Uterus (tissue), 3 donors: ENCODE measurements at regions not wholly inside any gene's neighbourhood (a gene's known extent, or its start where the extent isn't known, plus 50 kb on each side); places are given as distances from the start of the nearest gene placed in this dataset.

Experiments
- DNase-seq, 2 donors: peaks; one replicate each; pipeline ENCODE4 v3.0.0-alpha.2; 2019 to 2020
- H3K27ac ChIP-seq, 2 donors: fragments of 200-600 bp; sonication (generic); 1 replicate in 1 of 2; 2 replicates in 1 of 2; pipeline ENCODE4 v1.5.1; 2016 to 2018
- H3K27me3 ChIP-seq, 2 donors: fragments of 200-600 bp; sonication (generic); one replicate each; pipeline ENCODE4 v1.5.1; 2018 to 2019; ENCODE audit warnings: control low read depth in 1 of 2
- H3K36me3 ChIP-seq, 2 donors: fragments of 200-600 bp; sonication (generic); one replicate each; pipeline ENCODE4 v1.5.1; 2019; ENCODE audit warnings: control low read depth in 1 of 2
- H3K4me1 ChIP-seq, 2 donors: fragments of 200-600 bp; sonication (generic); one replicate each; pipeline ENCODE4 v1.5.1; 2018 to 2019; ENCODE audit warnings: control low read depth in 1 of 2
- H3K4me3 ChIP-seq, 2 donors: fragments of 200-600 bp; sonication (generic); 1 replicate in 1 of 2; 2 replicates in 1 of 2; pipeline ENCODE4 v1.5.1; 2018 to 2019; ENCODE audit warnings: mild to moderate bottlenecking in 1 of 2
- H3K9me3 ChIP-seq, 2 donors: fragments of 200-600 bp; sonication (generic); one replicate each; pipeline ENCODE4 v1.5.1; 2019; ENCODE audit warnings: control low read depth in 1 of 2
- POLR2A ChIP-seq, 2 donors: fragments of 450-650 bp; IDR thresholded peaks; one replicate each; pipeline ENCODE4 v1.6.1; 2016; ENCODE audit warnings: antibody characterized with exemption in 2 of 2, mild to moderate bottlenecking in 1 of 2, moderate library complexity in 1 of 2
- intact Hi-C: fragments of 100-400 bp; cut with DNase I; formaldehyde crosslinking; loops from one replicate; pipeline ENCODE4 v1.15.1; 2023; ENCODE audit warnings: low total_unique reads
- TF ChIP-seq, protein P1 (sequence below), 4 experiments: fragments of 200-600 bp in 2 of 4; fragments of 450-650 bp in 2 of 4; sonication (generic) in 2 of 4; IDR thresholded peaks; one replicate each; pipeline ENCODE4 v1.5.1; 2016 to 2019; ENCODE audit warnings: antibody characterized with exemption in 4 of 4, mild to moderate bottlenecking in 2 of 4, moderate library complexity in 1 of 4
- donor health status: DM: yes; HTN: yes; CAD: no.

DNA sequence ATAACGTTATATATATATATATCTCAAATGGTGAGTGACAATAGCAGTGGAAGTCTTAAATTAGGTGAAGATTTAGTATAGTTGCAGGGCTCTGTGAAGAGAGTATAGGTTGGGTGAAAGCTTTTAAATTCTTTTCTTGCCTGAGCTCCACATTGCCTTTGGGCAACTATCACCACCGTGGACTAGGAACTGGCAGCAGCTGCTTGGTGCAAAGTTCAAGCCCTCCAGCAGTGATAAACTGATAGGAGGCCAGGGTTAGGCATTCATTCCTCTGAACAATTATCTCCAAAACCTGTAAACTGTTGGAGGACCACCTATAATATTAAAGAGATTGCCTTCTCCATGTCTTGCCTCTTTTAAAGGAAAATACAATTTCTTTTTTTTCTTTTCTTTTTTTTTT is 91.2 kb upstream of the ATXN7L3B start:
- DNase-seq: no peak
- intact Hi-C loops: no loop called here
- Histone ChIP-seq H3K4me3 (no peak overlapping the region), H3K27ac (no peak overlapping the region), H3K36me3 (no peaks in the 10 kb centered on the region), H3K4me1 (no peaks in the 10 kb centered on the region), H3K27me3 (no peaks in the 10 kb centered on the region), H3K9me3 (no peaks in the 10 kb centered on the region)
- TF ChIP-seq, protein P1, sequence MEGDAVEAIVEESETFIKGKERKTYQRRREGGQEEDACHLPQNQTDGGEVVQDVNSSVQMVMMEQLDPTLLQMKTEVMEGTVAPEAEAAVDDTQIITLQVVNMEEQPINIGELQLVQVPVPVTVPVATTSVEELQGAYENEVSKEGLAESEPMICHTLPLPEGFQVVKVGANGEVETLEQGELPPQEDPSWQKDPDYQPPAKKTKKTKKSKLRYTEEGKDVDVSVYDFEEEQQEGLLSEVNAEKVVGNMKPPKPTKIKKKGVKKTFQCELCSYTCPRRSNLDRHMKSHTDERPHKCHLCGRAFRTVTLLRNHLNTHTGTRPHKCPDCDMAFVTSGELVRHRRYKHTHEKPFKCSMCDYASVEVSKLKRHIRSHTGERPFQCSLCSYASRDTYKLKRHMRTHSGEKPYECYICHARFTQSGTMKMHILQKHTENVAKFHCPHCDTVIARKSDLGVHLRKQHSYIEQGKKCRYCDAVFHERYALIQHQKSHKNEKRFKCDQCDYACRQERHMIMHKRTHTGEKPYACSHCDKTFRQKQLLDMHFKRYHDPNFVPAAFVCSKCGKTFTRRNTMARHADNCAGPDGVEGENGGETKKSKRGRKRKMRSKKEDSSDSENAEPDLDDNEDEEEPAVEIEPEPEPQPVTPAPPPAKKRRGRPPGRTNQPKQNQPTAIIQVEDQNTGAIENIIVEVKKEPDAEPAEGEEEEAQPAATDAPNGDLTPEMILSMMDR (IDR thresholded peaks at IDR 0.05): no peak

DNA sequence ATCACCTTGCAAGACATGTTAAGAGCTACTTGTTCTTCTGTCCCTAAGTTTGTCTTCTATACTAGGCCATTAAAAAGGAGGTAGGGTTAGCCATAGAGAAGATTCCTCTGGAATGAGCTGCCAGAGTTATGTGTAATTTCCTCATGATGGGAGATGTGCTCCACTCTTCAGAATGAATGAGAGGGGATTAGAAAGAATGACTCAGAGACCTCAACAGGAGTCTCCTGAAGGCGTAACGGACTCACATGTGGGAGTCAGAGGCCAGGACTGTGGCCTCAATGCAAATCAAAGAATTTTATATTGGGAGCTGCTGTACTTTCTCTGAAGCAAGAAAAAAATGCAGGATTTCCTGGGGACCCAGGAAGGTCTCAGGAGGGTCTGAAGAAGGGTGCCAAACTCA is 87.8 kb upstream of the ATXN7L3B start:
- intact Hi-C loops: no loop called here
- H3K36me3 ChIP-seq: no peaks in the 10 kb centered on the region
- no peak overlapping the region for H3K27ac ChIP-seq
- no peaks in the 10 kb centered on the region for H3K27me3 ChIP-seq
- H3K4me3 ChIP-seq: no peak overlapping the region
- TF ChIP-seq POLR2A (IDR thresholded peaks at IDR 0.05): no peak
- TF ChIP-seq, protein P1 (IDR thresholded peaks at IDR 0.05): no peak
- DNase-seq: no peak
- no peaks in the 10 kb centered on the region for H3K9me3 ChIP-seq
- H3K4me1 ChIP-seq: no peaks in the 10 kb centered on the region

DNA sequence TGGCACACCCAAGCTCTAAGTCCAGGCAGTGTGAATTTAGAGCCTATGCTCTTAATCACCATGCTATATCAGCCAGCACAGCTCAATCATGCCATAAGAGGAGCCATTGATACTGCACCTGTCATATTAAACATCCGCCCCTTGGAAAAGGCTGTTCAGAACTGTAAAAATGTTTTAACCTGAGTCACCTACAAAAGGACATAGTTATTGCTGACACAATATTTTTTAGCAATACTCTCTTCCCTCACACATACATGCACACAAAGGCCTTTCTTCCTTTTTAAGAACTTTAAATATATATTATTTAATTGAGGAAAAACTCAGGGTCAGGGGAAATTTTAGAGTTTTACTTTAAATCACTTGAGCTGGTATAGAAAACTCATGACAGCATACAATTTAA is 83.5 kb upstream of the ATXN7L3B start:
- Histone ChIP-seq H3K4me1 (no peaks in the 10 kb centered on the region), H3K4me3 (no peak overlapping the region), H3K27ac (no peak overlapping the region), H3K36me3 (no peaks in the 10 kb centered on the region), H3K27me3 (no peaks in the 10 kb centered on the region), H3K9me3 (no peaks in the 10 kb centered on the region)
- TF ChIP-seq, protein P1 (IDR thresholded peaks at IDR 0.05): no peak
- no peak for TF ChIP-seq POLR2A (IDR thresholded peaks at IDR 0.05)
- DNase-seq: no peak
- intact Hi-C loops: no loop called here

DNA sequence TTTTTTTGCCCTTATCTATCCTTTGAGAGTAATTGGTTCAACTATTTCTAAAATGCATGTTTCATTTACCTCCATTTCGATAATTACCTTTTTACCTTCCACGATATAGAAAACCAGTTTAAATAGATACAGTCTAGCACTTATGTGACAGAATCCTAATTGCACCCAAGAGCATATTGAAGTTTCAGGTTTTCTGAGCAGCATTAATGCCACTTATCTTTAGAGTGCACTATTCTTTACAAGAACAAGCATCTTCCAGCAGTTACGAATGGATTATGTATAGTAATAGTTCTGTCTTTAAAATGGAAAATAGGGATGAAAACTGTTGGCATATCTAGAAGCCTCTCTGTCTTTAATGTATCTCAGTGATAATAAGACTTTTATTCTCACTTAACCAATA is 82.2 kb upstream of the ATXN7L3B start:
- TF ChIP-seq, protein P1 (IDR thresholded peaks at IDR 0.05): no peak
- TF ChIP-seq POLR2A (IDR thresholded peaks at IDR 0.05): no peak
- H3K4me1 ChIP-seq: no peaks in the 10 kb centered on the region
- no peaks in the 10 kb centered on the region for H3K36me3 ChIP-seq
- no peak for DNase-seq
- H3K27me3 ChIP-seq: no peaks in the 10 kb centered on the region
- intact Hi-C loops: no loop called here
- H3K9me3 ChIP-seq: no peaks in the 10 kb centered on the region
- no peak overlapping the region for H3K4me3 ChIP-seq
- no peak overlapping the region for H3K27ac ChIP-seq

DNA sequence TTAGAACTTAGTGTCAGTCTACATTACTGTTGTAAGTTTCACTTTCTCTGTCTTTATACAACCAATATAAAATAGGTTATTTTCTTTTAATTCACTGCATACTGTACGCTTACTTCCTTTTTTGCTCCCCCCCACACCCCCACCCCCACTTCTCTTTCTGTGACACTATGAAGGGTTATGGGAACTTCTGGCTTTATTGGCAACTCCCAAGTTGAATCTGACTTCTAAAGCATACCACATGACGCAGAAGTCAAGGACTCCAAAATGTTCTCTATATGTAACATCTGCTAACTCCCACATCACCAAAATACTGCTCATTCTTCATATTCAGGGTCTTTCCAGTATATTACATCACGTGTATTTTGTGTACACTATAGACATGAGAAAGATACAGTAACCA is 81.2 kb upstream of the ATXN7L3B start:
- DNase-seq: no peak
- H3K36me3 ChIP-seq: no peaks in the 10 kb centered on the region
- H3K4me1 ChIP-seq: no peaks in the 10 kb centered on the region
- H3K27me3 ChIP-seq: no peaks in the 10 kb centered on the region
- H3K27ac ChIP-seq: no peak overlapping the region
- no peak for TF ChIP-seq POLR2A (IDR thresholded peaks at IDR 0.05)
- TF ChIP-seq, protein P1 (IDR thresholded peaks at IDR 0.05): no peak
- intact Hi-C loops: no loop called here
- H3K9me3 ChIP-seq: no peaks in the 10 kb centered on the region
- no peak overlapping the region for H3K4me3 ChIP-seq
